DMS53 treated with DMSO at 0.1 percent for 48 hours (cell line): ENCODE measurements at regions not wholly inside any gene's neighbourhood (a gene's known extent, or its start where the extent isn't known, plus 50 kb on each side); places are given as distances from the start of the nearest gene placed in this dataset.
A peak's percentile ranks its signal among the peaks of the same experiment; 100 is the strongest.

ENCODE experiments used
- DNase-seq: peaks from one replicate; lab custom pipeline; 2025; ENCODE audit not compliant: unreplicated experiment; lab: John Stamatoyannopoulos, UW

GRCh38 chr13:31853643-31854326 lies 114.5 kb downstream of the RXFP2 start:
- no peak for DNase-seq

- DNase-seq: peak; percentile 28
Observed at GRCh38 chr13:31859571-31859970, 120.2 kb downstream of the RXFP2 start.

- DNase-seq: no peak
Observed at GRCh38 chr13:31860002-31860401, 120.7 kb downstream of the RXFP2 start.

GRCh38 chr13:31862828-31863227 lies 123.5 kb downstream of the RXFP2 start:
- DNase-seq: no peak

- DNase-seq: no peak
Observed at GRCh38 chr13:31864307-31864706, 125.0 kb downstream of the RXFP2 start.

- no peak for DNase-seq
Observed at GRCh38 chr13:31866099-31866498, 126.8 kb downstream of the RXFP2 start.

- no peak for DNase-seq
Observed at GRCh38 chr13:31867709-31868108, 128.4 kb downstream of the RXFP2 start.

- DNase-seq: no peak
Observed at GRCh38 chr13:31869582-31869981, 130.3 kb downstream of the RXFP2 start.

GRCh38 chr13:31870511-31870910 lies 131.2 kb downstream of the RXFP2 start:
- DNase-seq: no peak

GRCh38 chr13:31873145-31873544 lies 133.8 kb downstream of the RXFP2 start:
- DNase-seq: no peak

GRCh38 chr13:31875134-31875533 lies 135.8 kb downstream of the RXFP2 start:
- DNase-seq: no peak

- no peak for DNase-seq
Observed at GRCh38 chr13:31878052-31878451, 138.7 kb downstream of the RXFP2 start.

GRCh38 chr13:31878495-31878894 lies 139.2 kb downstream of the RXFP2 start:
- DNase-seq: no peak

- no peak for DNase-seq
Observed at GRCh38 chr13:31878955-31879354, 139.6 kb downstream of the RXFP2 start.

GRCh38 chr13:31880851-31881494 lies 141.6 kb downstream of the RXFP2 start:
- DNase-seq: no peak

GRCh38 chr13:31881495-31881882 lies 142.2 kb downstream of the RXFP2 start:
- no peak for DNase-seq

- no peak for DNase-seq
Observed at GRCh38 chr13:31882794-31883193, 143.5 kb downstream of the RXFP2 start.

- no peak for DNase-seq
Observed at GRCh38 chr13:31884556-31884955, 145.2 kb downstream of the RXFP2 start.

GRCh38 chr13:31885994-31886393 lies 145.6 kb upstream of the FRY start:
- no peak for DNase-seq

- no peak for DNase-seq
Observed at GRCh38 chr13:31887286-31887685, 144.3 kb upstream of the FRY start.

GRCh38 chr13:31890946-31891345 lies 140.6 kb upstream of the FRY start:
- DNase-seq: no peak

GRCh38 chr13:31891472-31891871 lies 140.1 kb upstream of the FRY start:
- no peak for DNase-seq

- DNase-seq: no peak
Observed at GRCh38 chr13:31894931-31895330, 136.6 kb upstream of the FRY start.
